CD14-positive monocyte (primary cell): ENCODE measurements at regions not wholly inside any gene's neighbourhood (a gene's known extent, or its start where the extent isn't known, plus 50 kb on each side); places are given as distances from the start of the nearest gene placed in this dataset.

Experiments used
- DNase-seq, 3 donors: peaks; one replicate each; pipeline ENCODE4 v3.0.0-alpha.2; 2011 to 2022
- H2AFZ ChIP-seq: 2 replicates; pipeline ENCODE4 v1.6.0; 2012; ENCODE audit warnings: mild to moderate bottlenecking, low read depth, low read length, inconsistent platforms; ENCODE audit not compliant: insufficient read depth, poor library complexity, severe bottlenecking
- H3K27ac ChIP-seq, 2 donors: 1 replicate in 1 of 2; 2 replicates in 1 of 2; pipeline ENCODE4 v1.5.1; 2012 to 2013; ENCODE audit warnings: low read length in 2 of 2, control low read depth in 1 of 2, inconsistent platforms in 1 of 2, low read depth in 1 of 2, mild to moderate bottlenecking in 1 of 2
- H3K27me3 ChIP-seq, 2 donors: one replicate each; pipeline versions ENCODE4 v1.6.0 to v1.6.1; 2011 to 2013; ENCODE audit warnings: low read length in 2 of 2; ENCODE audit not compliant: control insufficient read depth in 2 of 2, insufficient read depth in 2 of 2
- H3K36me3 ChIP-seq, 2 donors: replicated peaks in 1 of 2; 1 replicate in 1 of 2; 2 replicates in 1 of 2; pipeline versions ENCODE4 v1.5.1 to v1.6.1; 2012 to 2013; ENCODE audit warnings: low read length in 2 of 2, control low read depth in 1 of 2, inconsistent platforms in 1 of 2, mild to moderate bottlenecking in 1 of 2; ENCODE audit not compliant: insufficient read depth in 2 of 2, control insufficient read depth in 1 of 2
- H3K4me1 ChIP-seq, 2 donors: 1 replicate in 1 of 2; 2 replicates in 1 of 2; pipeline versions ENCODE4 v1.5.1 to v1.6.1; 2012 to 2013; ENCODE audit warnings: low read length in 2 of 2, control low read depth in 1 of 2, inconsistent platforms in 1 of 2, mild to moderate bottlenecking in 1 of 2, moderate library complexity in 1 of 2; ENCODE audit not compliant: insufficient read depth in 2 of 2, control insufficient read depth in 1 of 2
- H3K4me2 ChIP-seq: replicated peaks from 2 replicates; pipeline ENCODE3; 2012; ENCODE audit warnings: low read length, moderate library complexity, mild to moderate bottlenecking; ENCODE audit not compliant: poor library complexity, severe bottlenecking; ENCODE audit errors: extremely low read depth
- H3K4me3 ChIP-seq, 3 experiments: fragments of 200-600 bp in 1 of 3; sonication (generic) in 1 of 3; replicated peaks in 1 of 3; 1 replicate in 2 of 3; 2 replicates in 1 of 3; pipeline ENCODE4 v1.5.1; 2011 to 2013; ENCODE audit warnings: low read length in 3 of 3, mild to moderate bottlenecking in 3 of 3, control low read depth in 2 of 3, low read depth in 2 of 3, inconsistent platforms in 1 of 3, moderate library complexity in 1 of 3
- H3K79me2 ChIP-seq: 2 replicates; pipeline ENCODE4 v1.6.0; 2012; ENCODE audit warnings: mild to moderate bottlenecking, control low read depth, inconsistent platforms, low read length, moderate library complexity; ENCODE audit not compliant: insufficient read depth
- H3K9ac ChIP-seq: 2 replicates; pipeline ENCODE4 v1.6.0; 2017; ENCODE audit warnings: low read length, mild to moderate bottlenecking; ENCODE audit not compliant: insufficient read depth, poor library complexity, severe bottlenecking
- H3K9me3 ChIP-seq, 2 donors: replicated peaks in 1 of 2; 1 replicate in 1 of 2; 2 replicates in 1 of 2; pipeline versions ENCODE4 v1.5.1 to v1.6.1; 2012 to 2013; ENCODE audit warnings: low read length in 2 of 2, control low read depth in 1 of 2; ENCODE audit not compliant: control insufficient read depth in 1 of 2, insufficient read depth in 1 of 2
- H4K20me1 ChIP-seq: 2 replicates; pipeline ENCODE4 v1.6.0; 2012; ENCODE audit warnings: mild to moderate bottlenecking, low read length, control low read depth, moderate library complexity; ENCODE audit not compliant: insufficient read depth
- H3K27ac Mint-ChIP-seq, 7 donors: one replicate each; pipeline ENCODE4 v1.8.0; 2020; ENCODE audit warnings: mild to moderate bottlenecking in 7 of 7, mixed read lengths in 7 of 7, moderate library complexity in 6 of 7, inconsistent platforms in 2 of 7
- H3K27me3 Mint-ChIP-seq, 3 donors: one replicate each; pipeline ENCODE4 v1.8.0; 2021 to 2022; ENCODE audit warnings: low read depth in 3 of 3, mild to moderate bottlenecking in 3 of 3, mixed read lengths in 3 of 3, moderate library complexity in 3 of 3, inconsistent platforms in 1 of 3
- H3K36me3 Mint-ChIP-seq, 2 donors: one replicate each; pipeline ENCODE4 v1.8.0; 2020; ENCODE audit warnings: mixed read lengths in 2 of 2, inconsistent platforms in 1 of 2, mild to moderate bottlenecking in 1 of 2
- H3K4me1 Mint-ChIP-seq: one replicate; pipeline ENCODE4 v1.8.0; 2020; ENCODE audit warnings: mild to moderate bottlenecking, mixed read lengths
- H3K4me3 Mint-ChIP-seq, 2 donors: one replicate each; pipeline ENCODE4 v1.8.0; 2020; ENCODE audit warnings: mild to moderate bottlenecking in 2 of 2, mixed read lengths in 2 of 2, moderate library complexity in 1 of 2
- H3K9me3 Mint-ChIP-seq, 7 donors: one replicate each; pipeline ENCODE4 v1.8.0; 2020 to 2022; ENCODE audit warnings: mixed read lengths in 7 of 7, mild to moderate bottlenecking in 6 of 7, moderate library complexity in 6 of 7, inconsistent platforms in 2 of 7
- CTCF ChIP-seq: fragments of 200-600 bp; IDR thresholded peaks from one replicate; pipeline ENCODE4 v1.8.0; 2022; ENCODE audit warnings: antibody characterized with exemption, mild to moderate bottlenecking
- WGBS: methylation state at CpG from one replicate; pipeline ENCODE4 v1.1.5; 2013; ENCODE audit warnings: missing lambda C conversion rate; ENCODE audit not compliant: insufficient coverage; 5-methylcytosine and 5-hydroxymethylcytosine counted together
- intact Hi-C, 2 donors: fragments of 100-400 bp; cut with micrococcal nuclease; formaldehyde crosslinking; loops; one replicate each; pipeline versions ENCODE4 v1.15.0 to v1.15.1; 2023

GRCh38 chr12:127923501-127923900 is 343.5 kb upstream of the TMEM132C start:
- Mint-ChIP-seq H3K27me3 (peaks cover 0 to 1% (median 0%) of the 10 kb centered on the region in 3 donors), H3K4me1 (no peaks in the 10 kb centered on the region), H3K9me3 (peaks cover 0 to 3% (median 0%) of the 10 kb centered on the region in 7 donors), H3K36me3 (no peaks in the 10 kb centered on the region), H3K4me3 (no peak overlapping the region), H3K27ac (no peak overlapping the region)
- 100% methylated on average over 2 of the region's 6 CpGs for WGBS
- no peaks in the 10 kb centered on the region for H3K4me1 ChIP-seq
- no peaks in the 10 kb centered on the region for H3K79me2 ChIP-seq
- H3K27me3 ChIP-seq: no peaks in the 10 kb centered on the region
- intact Hi-C loops: no loop called here
- no peak overlapping the region for H3K27ac ChIP-seq
- no peaks in the 10 kb centered on the region for H3K9me3 ChIP-seq
- no peak overlapping the region for H3K4me3 ChIP-seq
- H2AFZ ChIP-seq: no peak overlapping the region
- H3K9ac ChIP-seq: no peak overlapping the region
- H3K36me3 ChIP-seq: no peaks in the 10 kb centered on the region
- no peaks in the 10 kb centered on the region for H4K20me1 ChIP-seq
- no peak overlapping the region for H3K4me2 ChIP-seq
- no peak for DNase-seq
- no peak for TF ChIP-seq CTCF

- Histone ChIP-seq H3K4me1 (no peaks in the 10 kb centered on the region), H3K79me2 (no peaks in the 10 kb centered on the region), H3K4me3 (no peak overlapping the region), H3K27me3 (no peaks in the 10 kb centered on the region), H3K9ac (no peak overlapping the region), H4K20me1 (no peaks in the 10 kb centered on the region), H3K36me3 (no peaks in the 10 kb centered on the region), H2AFZ (no peak overlapping the region), H3K9me3 (no peaks in the 10 kb centered on the region), H3K4me2 (no peak overlapping the region), H3K27ac (no peak overlapping the region)
- Mint-ChIP-seq H3K4me1 (no peaks in the 10 kb centered on the region), H3K9me3 (peaks cover 0 to 3% (median 0%) of the 10 kb centered on the region in 7 donors), H3K27ac (no peak overlapping the region), H3K36me3 (no peaks in the 10 kb centered on the region), H3K27me3 (peaks cover 0 to 1% (median 0%) of the 10 kb centered on the region in 3 donors), H3K4me3 (no peak overlapping the region)
- intact Hi-C loops: no loop called here
- no peak for TF ChIP-seq CTCF
- DNase-seq: no peak
- no CpG with 5 or more reads among the region's 4 CpGs for WGBS
Measured at GRCh38 chr12:127925971-127926370, 341.0 kb upstream of the TMEM132C start.
